ENCODE measurements at regions not wholly inside any gene's neighbourhood (a gene's known extent, or its start where the extent isn't known, plus 50 kb on each side); places are given as distances from the start of the nearest gene placed in this dataset.
A peak's percentile ranks its signal among the peaks of the same experiment; 100 is the strongest.

DNA sequence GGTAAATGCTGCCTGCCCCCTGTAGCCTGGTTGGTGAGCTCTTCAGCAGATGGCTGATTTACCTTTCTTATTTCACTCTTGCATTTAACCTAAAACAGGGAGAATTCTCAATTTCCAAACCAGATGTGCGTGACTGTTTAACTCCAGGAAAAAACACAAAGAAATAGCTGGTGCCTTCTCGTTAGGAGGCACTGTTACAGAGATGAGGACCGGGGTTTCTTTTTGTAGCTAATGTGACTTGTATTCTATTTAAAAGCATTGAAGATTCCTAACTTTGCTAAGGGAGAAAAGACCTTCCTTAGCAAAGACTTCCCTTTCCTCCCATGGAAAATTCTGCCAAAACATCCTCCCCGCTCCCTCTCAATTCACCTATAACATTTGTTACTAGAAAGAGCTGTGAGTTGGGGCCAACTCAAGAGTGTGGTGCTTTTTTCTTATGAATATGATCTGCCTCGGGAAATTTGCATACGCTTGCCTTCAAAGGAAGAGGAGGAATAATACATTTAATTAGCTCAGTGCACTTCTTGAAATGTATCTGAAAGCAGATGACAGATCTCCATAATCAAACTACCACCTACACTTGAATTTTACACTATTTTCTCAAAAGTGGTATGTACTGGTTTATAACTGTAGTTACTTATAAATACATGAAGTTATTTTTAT lies 102.0 kb upstream of the ARID2 start:
- no peak for DNase-seq (ENCODE audit: low read depth, low spot score)

DNA sequence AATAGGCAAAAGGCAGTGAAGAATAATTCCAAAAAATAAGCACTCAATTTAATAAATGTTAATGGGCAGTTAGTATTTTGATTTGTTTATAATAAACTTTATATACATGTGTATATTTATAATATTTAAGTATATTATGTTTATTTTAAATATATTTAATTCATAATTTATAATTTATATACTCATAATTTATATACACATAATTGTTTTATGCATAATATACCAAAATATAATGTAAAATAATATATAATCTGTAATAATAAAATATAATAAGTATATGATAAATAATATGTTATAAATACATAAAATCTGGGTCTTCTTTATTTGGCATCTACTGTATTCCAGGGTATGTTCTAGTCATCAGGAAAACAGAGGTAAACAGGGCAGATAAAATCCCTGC lies 100.2 kb upstream of the ARID2 start:
- DNase-seq (ENCODE audit: low read depth, low spot score), result no peak

DNA sequence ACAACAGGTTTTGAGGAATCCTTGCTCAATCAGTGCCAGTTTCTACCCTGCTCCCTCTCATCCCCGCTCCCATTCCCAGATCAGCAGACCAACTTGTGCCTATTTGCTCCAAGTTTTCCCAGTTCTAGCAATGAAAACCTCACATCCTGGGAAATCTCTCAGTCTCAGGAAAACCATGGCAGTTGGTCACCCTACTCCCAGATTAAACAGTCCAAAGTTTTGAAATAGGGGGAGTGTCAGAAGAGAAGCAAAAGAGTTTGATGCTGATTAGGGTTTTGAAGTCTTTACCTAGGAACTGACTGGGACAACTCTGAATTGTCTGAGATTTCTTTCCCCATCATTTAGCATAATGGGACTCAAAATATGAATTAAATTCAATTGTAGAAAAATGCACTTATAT lies 95.8 kb upstream of the ARID2 start:
- no peak for DNase-seq (ENCODE audit: low read depth, low spot score)

DNA sequence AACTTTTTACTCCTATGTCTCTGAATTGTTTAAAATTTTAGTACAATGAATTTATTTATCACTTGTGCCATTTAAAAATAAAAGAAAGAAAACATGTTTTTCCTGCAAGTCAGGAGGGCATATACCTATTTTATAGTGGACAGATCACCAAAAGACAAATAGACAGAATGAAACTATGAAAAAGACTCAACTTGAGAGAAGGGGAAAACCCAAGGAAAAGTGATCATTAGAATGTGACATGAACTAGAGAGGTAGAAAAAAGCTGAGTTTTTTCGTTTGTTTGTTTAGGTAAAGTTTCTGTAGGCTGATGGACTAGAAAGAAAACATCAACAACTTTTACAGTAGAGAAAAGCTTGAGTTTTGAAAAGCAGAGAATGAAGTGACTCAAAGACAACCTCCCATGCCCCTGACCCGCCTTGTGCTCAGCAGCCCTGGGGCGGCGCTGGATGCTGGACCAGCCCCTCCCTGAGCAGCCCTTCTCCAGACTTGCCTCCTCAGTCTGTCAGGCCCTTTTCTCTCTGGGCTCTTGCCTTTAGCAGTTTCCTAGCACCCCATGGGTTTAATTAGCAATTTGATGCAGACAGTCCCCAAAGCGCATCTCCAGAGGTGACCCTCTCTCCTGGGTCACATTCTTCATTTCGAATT lies 95.1 kb upstream of the ARID2 start:
- no peak for DNase-seq (ENCODE audit: low read depth, low spot score)

DNA sequence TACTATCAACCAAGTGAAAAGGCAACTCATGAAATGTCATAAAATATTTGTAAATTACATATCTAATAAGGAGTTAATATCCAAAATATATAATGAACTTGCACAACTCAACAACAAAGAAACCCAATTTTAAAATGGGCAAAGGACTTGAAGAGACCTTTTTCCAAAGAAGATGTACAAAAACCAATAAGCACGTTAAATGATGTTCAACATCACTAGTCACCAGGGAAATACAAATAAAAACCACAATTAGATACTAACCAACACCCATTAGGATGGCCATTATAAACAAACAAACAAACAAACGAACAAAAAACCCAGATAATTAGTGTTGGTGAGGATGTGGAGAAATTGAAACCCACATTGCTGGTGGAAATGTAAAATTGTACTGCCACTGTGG lies 92.3 kb upstream of the ARID2 start:
- no peak for DNase-seq (ENCODE audit: low read depth, low spot score)

DNA sequence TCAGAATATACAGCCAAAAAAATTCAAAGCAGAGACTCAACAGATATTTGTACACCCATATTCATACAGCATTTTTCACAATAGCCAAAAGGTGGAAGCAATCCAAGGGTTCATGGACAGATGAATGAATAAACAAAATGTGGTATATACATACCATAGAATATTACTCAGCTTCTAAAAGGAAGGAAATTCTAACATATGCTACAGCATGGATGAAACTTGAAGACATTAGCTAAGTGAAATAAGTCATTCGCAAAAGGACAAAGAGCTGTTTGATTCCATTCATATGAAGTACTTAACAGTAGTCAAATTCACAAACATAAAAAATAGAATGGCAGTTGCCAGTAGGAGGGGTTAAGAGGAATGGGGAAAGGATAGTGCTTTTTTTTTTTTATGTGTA lies 91.8 kb upstream of the ARID2 start:
- peak; percentile 57 for DNase-seq (ENCODE audit: low read depth, low spot score)

DNA sequence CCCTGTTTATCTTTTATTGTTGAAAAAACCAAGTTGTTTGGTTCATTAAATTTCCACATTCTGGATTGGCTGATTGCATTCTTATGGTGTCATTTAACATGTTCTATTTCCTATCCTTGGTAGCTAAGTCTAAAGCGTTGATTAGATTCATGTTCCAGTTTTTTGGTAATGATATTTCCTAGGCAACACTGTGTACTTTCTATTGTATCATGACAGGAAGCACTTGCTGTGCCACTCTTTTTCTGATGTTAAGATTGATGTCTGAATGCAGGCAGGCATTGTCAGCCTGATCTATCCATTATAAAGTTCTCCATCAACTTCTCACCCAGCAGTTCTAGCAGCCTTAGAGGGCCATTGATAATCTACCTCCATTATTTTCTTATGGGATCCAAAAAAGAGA lies 91.1 kb upstream of the ARID2 start:
- peak; percentile 15 for DNase-seq (ENCODE audit: low read depth, low spot score)

DNA sequence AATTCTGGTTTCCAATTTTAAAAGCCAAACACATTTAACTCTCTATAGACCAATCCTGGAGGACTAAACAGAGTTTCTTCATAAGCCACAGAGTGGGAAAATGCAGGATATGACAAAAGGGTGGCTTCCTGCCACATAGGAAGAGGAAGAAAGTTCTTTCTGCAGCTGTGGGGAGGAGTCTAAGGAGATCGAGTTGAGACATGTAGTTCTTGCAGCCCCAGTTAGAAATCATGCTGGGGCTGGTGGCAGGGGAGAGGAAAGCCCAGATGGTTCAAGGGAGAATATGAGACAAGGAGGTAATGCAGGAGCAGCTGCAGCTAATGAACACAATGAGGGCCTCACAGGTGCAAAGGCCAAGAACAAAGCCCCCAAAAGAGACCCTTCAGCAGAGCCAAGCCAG lies 85.0 kb upstream of the ARID2 start:
- DNase-seq (ENCODE audit: low read depth, low spot score), result peak; percentile 24

DNA sequence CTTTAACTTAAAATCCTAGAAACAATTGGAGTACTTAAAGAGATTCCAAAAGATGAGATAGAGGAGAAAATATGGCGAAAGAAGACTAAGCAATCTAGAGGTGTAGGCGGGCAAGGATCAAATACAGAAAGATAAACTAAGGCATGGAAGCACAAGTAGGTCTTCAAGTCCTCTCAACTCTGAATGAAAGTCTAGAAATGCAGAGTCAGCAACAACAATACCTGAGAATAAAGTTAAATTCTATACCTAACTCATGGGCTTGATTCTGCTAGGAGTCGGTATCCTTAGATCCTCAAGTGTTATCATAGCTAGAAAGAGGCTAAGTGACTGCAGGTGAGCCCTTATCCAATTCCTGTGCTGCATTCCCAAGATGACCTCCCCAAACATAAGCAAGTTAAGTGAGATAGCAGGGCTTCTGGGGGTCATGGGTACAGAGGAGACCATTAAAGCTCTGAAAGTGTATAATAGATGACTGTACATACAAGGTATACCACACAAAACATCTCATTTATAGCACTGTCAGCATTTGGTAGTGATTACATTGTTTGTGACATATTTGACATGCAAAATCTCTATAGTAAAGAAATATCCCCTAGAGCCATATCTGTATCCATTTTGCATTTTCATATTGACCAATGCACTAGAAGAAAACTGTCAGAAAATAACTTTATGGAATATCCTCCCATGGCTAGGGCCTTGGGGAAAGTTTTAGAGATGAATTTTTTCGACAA lies 82.5 kb upstream of the ARID2 start:
- no peak for DNase-seq (ENCODE audit: low read depth, low spot score)

DNA sequence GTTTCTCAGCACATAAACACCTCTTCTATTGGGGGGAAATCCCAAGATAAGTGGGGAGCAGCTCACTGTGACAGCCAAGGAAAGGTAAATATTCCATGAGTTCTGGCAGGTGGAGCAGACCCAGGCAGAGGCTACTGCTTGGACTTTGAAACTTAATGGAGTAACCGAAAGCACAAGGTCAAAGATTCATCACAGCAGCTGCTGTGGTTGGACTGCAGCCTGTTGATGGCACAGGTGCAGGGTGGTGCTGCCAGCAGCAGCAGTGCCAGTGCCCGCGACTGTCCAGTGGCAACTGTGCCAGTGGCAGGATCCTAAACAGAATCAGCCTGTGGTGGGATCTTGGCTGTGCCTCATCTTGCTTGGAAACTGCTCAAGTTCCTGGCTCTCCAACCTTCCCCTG lies 81.4 kb upstream of the ARID2 start:
- DNase-seq (ENCODE audit: low read depth, low spot score), result no peak

DNA sequence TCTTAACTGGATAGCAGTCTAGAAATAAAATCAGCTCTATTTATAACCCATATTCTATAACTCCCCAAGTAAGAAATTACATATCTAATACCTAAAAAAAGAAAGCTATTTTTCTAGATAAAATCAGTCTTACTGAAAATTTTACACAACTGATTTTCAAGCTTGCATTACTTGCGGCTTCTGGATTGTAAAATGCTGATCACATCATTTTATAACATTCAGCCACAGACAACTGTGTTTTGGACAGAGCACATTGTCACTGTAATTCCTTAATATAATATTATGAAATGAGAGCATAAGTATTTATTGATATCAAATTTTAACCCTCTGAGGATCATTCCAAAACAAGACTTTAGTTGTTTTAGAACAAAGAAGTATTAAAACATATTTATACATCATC lies 78.5 kb upstream of the ARID2 start:
- no peak for DNase-seq (ENCODE audit: low read depth, low spot score)

DNA sequence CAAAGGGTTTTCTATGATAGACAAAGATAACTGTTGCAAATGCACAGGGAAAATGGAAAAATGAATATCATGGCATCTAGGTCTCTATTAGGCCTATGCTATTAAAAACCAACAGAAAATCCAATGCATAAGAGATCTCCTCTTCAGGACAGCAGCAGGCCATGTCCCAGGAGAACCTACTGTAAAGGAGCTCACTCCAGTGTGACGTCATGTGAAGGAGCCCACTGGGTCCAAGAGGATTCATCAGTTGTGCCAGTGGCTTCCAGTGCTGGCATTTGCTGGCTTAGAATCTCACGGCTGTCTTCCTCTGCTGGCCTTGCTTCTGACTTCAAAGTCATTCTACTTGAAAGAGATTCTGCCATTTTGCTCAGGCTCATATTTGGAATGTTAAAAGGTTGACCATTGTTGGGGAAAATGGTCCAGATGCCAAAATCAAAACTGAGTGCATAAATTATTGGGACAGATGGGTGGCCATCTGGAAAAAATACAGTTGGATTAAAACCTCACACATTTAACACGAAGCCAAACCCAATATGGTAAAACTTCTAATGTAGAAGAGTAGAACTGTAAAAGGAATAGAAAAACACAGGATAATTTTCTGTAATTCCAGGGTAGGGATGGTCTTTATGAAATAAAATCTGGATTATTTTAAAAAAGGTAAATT lies 75.4 kb upstream of the ARID2 start:
- no peak for DNase-seq (ENCODE audit: low read depth, low spot score)

DNA sequence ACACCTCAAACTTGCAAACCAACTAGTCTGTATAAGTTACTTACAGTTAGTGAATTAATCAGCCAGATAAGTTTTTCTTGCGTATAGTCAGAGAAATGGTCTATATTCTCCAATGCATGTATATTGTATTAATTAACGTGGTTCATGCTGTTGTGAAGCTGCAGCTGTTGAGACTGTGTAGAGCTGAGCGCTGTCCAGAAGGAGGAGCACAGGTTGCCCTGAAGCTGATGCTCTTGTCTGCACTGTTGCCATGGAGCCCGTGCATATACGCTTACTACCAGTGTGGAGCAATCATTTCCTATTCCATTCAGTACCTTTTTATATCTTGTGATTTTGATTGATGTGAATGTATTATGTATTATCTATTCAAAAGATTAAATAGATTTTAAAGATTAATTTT lies 74.3 kb upstream of the ARID2 start:
- no peak for DNase-seq (ENCODE audit: low read depth, low spot score)

DNA sequence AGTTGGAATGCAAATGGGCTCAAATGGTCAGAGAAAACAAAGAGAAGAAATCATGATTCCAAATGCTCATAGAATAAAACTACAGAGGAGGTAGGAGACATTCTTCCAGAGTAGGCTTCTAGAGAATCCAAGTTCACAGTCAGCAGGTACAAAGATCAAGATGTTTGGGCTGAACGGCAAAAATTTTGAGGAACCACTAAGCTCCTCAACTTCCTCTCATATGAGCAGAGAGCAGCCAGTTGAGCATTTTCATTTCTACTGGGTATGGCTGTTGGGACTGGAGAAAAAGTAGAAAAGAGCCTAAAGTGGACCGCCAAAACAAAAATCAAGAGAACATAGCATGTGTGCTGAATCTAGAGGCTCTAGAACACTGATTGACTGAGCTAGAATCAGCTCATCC lies 73.8 kb upstream of the ARID2 start:
- no peak for DNase-seq (ENCODE audit: low read depth, low spot score)

DNA sequence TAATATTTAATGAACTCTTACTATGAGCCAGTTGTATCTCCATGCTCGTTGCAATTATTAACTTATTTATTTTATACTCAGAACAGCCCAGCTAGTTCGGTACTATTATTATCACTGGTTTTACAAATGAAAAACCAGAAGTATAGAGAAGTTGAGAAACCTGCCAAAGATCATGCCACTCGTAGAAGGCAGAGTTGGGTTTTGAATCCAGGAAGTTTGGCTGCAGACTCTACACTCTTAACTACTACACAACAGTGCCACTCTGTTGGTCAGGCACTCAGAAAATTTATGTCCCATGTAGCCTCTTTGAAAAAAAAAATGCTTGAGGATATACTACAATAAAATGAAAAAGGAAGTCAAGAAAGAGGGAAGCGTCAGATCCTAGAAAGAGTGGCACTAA lies 71.5 kb upstream of the ARID2 start:
- no peak for DNase-seq (ENCODE audit: low read depth, low spot score)

DNA sequence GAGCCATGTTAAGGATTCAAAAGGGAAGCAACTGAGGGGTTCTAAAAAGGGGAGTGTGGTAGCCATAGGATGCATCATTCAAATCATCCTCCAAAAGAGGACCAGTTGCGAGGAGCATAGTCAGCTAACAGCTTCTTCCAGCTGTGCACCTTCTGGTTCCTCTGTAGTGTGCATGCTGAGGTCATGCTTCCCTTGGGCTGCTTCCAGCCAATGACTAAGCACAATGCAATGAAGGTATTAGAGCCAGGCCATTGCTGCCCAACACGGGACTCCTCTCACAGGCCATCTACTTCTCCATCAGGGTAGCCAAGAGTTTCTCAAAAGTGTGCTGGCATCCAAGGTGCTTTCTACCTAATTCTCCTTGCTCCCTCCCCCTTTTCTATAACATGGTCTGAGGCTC lies 69.2 kb upstream of the ARID2 start:
- peak; percentile 11 for DNase-seq (ENCODE audit: low read depth, low spot score)

DNA sequence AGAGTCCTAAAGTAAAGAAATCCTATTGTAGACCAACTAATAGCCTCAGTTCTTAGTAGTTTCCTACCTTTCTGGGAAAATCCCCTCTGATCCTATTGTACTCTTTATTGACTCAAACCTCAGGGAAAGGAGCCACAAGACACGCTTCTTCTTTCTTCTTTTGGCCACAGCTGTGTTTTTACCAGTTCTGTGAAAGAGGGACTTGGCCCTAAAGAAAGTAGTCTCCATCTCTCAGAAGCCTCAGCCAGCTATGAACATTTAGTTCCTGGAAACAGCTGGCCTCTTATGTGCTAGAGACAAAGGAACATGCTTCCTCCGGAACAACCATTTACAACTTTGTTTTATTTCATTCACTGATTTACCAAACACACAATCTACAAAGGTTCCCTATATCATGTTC lies 66.1 kb upstream of the ARID2 start:
- DNase-seq (ENCODE audit: low read depth, low spot score), result no peak

DNA sequence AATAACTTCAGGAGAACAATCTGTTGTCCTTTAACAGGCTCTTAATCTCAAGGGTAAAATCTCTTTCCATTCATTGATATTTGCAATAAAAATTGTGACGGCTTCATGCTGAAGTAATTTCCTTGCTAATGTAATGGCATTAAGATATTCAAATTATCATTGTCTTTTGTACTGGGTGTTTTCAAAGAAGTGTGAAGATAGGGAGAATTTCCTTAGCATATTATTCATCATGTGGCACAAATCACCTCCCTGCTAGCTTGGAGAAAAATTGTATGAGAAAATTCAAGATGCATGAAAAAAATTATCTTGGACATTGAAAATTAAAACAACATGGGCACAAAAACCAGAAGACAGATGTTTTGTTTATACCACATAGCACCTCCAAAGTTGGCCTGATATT lies 63.6 kb upstream of the ARID2 start:
- no peak for DNase-seq (ENCODE audit: low read depth, low spot score)

DNA sequence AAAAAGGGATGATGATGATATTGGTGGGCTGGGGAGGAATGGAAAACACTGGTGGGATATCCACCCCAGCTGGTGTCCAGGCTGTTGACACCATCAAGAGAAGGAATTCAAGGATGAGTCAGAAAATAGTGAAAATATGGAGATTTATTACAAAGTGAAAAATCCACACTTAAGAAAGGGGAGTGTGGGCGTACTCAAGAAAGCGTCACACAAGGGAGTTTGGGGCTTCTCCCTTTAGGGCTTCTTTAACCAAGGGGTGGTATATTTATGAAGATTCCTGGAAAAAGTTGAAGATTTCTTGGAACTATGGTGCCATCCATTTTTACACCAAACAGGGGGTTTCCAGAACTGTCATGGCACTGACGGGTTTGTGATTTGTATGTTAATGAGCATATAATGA lies 63.1 kb upstream of the ARID2 start:
- no peak for DNase-seq (ENCODE audit: low read depth, low spot score)

DNA sequence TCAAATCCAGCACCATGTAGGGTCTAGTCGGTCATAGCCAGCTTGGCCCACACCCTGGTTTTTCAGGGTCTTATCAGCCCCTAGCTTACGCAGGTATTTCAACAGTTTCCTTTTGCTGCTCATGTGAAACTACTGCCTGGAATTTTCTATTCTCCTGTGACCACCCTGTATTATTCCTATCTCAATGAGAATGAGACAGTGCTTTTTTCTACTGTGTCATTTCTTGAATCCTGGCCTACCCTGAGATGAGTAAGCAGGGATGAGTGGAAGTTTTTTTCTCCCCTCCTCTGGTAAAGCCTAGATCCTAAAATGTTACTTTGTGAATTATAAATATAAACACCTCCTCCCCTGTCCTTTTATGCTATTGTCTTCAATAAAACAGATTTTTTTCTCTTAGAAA lies 62.7 kb upstream of the ARID2 start:
- no peak for DNase-seq (ENCODE audit: low read depth, low spot score)

DNA sequence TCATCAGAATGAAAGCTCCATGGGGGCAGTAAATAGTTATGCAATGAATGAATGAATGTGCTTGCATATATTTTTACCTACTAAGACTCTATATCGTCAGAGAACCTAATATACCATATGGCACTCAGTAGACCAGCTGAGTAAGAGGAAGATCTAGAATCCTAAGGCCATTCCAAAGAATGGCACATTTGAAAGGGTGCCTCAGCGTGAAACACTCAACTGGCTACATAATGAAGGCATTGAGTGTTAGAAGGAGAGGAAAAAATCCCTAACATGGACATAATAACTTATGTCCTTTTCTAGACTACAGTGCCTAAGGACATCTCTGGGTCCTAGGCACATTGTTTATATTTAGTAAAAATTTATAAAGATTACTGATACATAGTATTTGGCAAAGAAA lies 61.7 kb upstream of the ARID2 start:
- no peak for DNase-seq (ENCODE audit: low read depth, low spot score)

DNA sequence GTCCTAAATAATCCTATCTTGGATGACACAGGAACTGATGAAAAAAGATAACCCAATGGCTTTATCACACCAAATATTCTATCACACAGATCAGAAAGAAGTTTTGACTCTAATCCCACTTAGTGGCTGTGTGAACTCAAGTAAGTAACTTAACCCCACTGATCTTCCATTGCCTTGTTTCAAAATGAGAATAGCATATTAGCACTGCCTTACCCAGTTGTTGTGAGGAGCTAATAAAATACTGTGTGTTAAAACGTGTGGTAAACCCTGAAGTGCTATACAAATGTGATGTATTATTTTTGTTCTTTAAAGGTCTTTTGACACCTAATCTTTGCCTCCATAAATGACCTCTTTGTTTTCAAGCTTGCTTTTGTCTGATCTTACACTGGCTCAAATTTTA lies 60.9 kb upstream of the ARID2 start:
- no peak for DNase-seq (ENCODE audit: low read depth, low spot score)

DNA sequence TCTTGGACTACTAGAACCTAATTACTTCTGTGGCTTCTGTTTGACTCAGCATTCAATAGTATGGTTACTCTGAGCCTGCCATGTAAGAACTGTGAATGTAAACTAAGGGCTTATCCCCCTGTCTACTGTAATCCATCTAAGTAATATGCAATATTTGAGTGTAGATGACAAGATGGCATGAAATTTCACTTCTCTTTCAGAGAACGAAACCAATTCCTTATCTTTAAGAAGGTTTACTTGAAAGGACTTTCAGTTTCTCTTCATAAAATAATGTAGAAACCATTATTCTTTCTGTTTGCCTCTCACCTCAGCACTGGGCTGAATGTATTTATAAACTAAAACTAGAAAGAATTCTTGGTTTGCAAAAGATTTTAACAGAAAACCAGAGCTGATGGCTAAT lies 60.4 kb upstream of the ARID2 start:
- DNase-seq (ENCODE audit: low read depth, low spot score), result no peak
